MM.1S (cell line): ENCODE measurements at regions not wholly inside any gene's neighbourhood (a gene's known extent, or its start where the extent isn't known, plus 50 kb on each side); places are given as distances from the start of the nearest gene placed in this dataset.

Source experiments
- DNase-seq: peaks from one replicate; pipeline ENCODE4 v3.0.0-alpha.2; 2015
- H2AFZ ChIP-seq: fragments of 300-600 bp; sonication (generic); 2 replicates; pipeline ENCODE4 v1.6.0; 2016; ENCODE audit warnings: antibody characterized with exemption, low read length
- H3F3A ChIP-seq: fragments of 300-600 bp; sonication (generic); 2 replicates; pipeline ENCODE4 v1.6.1; 2016; ENCODE audit warnings: mild to moderate bottlenecking, antibody characterized with exemption, low read length, moderate library complexity, mixed read lengths; ENCODE audit not compliant: insufficient read depth
- H3K27ac ChIP-seq: fragments of 300-600 bp; sonication (generic); 2 replicates; pipeline ENCODE4 v1.5.1; 2016; ENCODE audit warnings: mild to moderate bottlenecking, low read length
- H3K27me3 ChIP-seq: fragments of 300-600 bp; sonication (generic); replicated peaks from 2 replicates; pipeline ENCODE4 v1.6.0; 2016; ENCODE audit warnings: low read length; ENCODE audit not compliant: insufficient read depth
- H3K36me3 ChIP-seq: fragments of 300-600 bp; sonication (generic); replicated peaks from 2 replicates; pipeline ENCODE4 v1.6.1; 2016; ENCODE audit warnings: mild to moderate bottlenecking, low read length, mixed read lengths; ENCODE audit not compliant: insufficient read depth
- H3K4me1 ChIP-seq: fragments of 300-600 bp; sonication (generic); 2 replicates; pipeline ENCODE4 v1.6.1; 2016; ENCODE audit warnings: low read length, mixed read lengths
- H3K4me2 ChIP-seq: fragments of 300-600 bp; sonication (generic); 2 replicates; pipeline ENCODE4 v1.6.0; 2016; ENCODE audit warnings: low read depth, low read length
- H3K4me3 ChIP-seq: fragments of 300-600 bp; sonication (generic); 2 replicates; pipeline ENCODE4 v1.5.1; 2016; ENCODE audit warnings: low read length, mixed read lengths
- H3K79me2 ChIP-seq: fragments of 300-600 bp; sonication (generic); 2 replicates; pipeline ENCODE4 v1.6.1; 2016; ENCODE audit warnings: mixed run types, low read length, mixed read lengths
- H3K9ac ChIP-seq: fragments of 300-600 bp; sonication (generic); 2 replicates; pipeline ENCODE4 v1.6.1; 2016; ENCODE audit warnings: low read length, mixed read lengths
- H3K9me2 ChIP-seq: fragments of 300-600 bp; sonication (generic); replicated peaks from 2 replicates; pipeline ENCODE4 v1.6.1; 2016; ENCODE audit warnings: mild to moderate bottlenecking, low read length, mixed read lengths; ENCODE audit not compliant: insufficient read depth
- H3K9me3 ChIP-seq: fragments of 300-600 bp; sonication (generic); replicated peaks from 2 replicates; pipeline ENCODE4 v1.6.1; 2016; ENCODE audit warnings: mild to moderate bottlenecking, low read length, mixed read lengths; ENCODE audit not compliant: insufficient read depth
- H4K20me1 ChIP-seq: fragments of 300-600 bp; sonication (generic); 2 replicates; pipeline ENCODE4 v1.6.1; 2016; ENCODE audit warnings: mild to moderate bottlenecking, low read length, moderate library complexity, mixed read lengths; ENCODE audit not compliant: insufficient read depth
- CTCF ChIP-seq: fragments of 300-600 bp; sonication (generic); IDR thresholded peaks from 2 replicates; pipeline ENCODE4 v1.5.1; 2016; ENCODE audit warnings: antibody characterized with exemption, low read length, mixed read lengths
- EZH2 ChIP-seq: fragments of 300-600 bp; sonication (generic); optimal IDR thresholded peaks from 2 replicates; pipeline ENCODE3; 2017; ENCODE audit warnings: low read depth, mild to moderate bottlenecking, antibody characterized with exemption, low read length, mixed read lengths
- EZH2phosphoT487 ChIP-seq: fragments of 300-600 bp; sonication (generic); IDR thresholded peaks from 2 replicates; pipeline ENCODE4 v1.6.1; 2018; ENCODE audit warnings: antibody characterized with exemption, low read length

- peaks cover 19% of the 10 kb centered on the region for H3F3A ChIP-seq
- no peaks in the 10 kb centered on the region for H3K9me3 ChIP-seq
- peak overlapping the region; percentile 21; the same call in 1 of the 2 replicates for H3K4me2 ChIP-seq
- peaks cover 38% of the 10 kb centered on the region for H3K4me1 ChIP-seq
- peak; percentile 52 for DNase-seq
- H2AFZ ChIP-seq, result peak overlapping the region; percentile 4; the same call in 1 of the 2 replicates
- H4K20me1 ChIP-seq, result no peaks in the 10 kb centered on the region
- H3K36me3 ChIP-seq, result no peaks in the 10 kb centered on the region
- no peaks in the 10 kb centered on the region for H3K79me2 ChIP-seq
- no peak overlapping the region for H3K4me3 ChIP-seq
- H3K9me2 ChIP-seq, result no peaks in the 10 kb centered on the region
- H3K27me3 ChIP-seq, result no peaks in the 10 kb centered on the region
- TF ChIP-seq EZH2, result no peak
- no peak for TF ChIP-seq EZH2phosphoT487
- no peak for TF ChIP-seq CTCF
- no peak overlapping the region for H3K9ac ChIP-seq
- peak overlapping the region; percentile 46; the same call in 1 of the 2 replicates for H3K27ac ChIP-seq
Measured at GRCh38 chr3:130841357-130841756, 52.5 kb upstream of the ATP2C1 start.

- Histone ChIP-seq H3K4me3 (no peak overlapping the region), H3K9ac (no peak overlapping the region), H3K9me2 (no peaks in the 10 kb centered on the region), H3K4me2 (no peak overlapping the region), H3F3A (peaks cover 21% of the 10 kb centered on the region), H4K20me1 (no peaks in the 10 kb centered on the region), H3K79me2 (no peaks in the 10 kb centered on the region), H2AFZ (no peak overlapping the region), H3K36me3 (no peaks in the 10 kb centered on the region), H3K4me1 (peaks cover 39% of the 10 kb centered on the region), H3K27ac (no peak overlapping the region), H3K9me3 (no peaks in the 10 kb centered on the region), H3K27me3 (no peaks in the 10 kb centered on the region)
- DNase-seq, result no peak
- TF ChIP-seq EZH2 (no peak), CTCF (no peak), EZH2phosphoT487 (no peak)
Measured at GRCh38 chr3:130843441-130843840, 50.4 kb upstream of the ATP2C1 start.
